DND-41 (cell line): ENCODE measurements at regions not wholly inside any gene's neighbourhood (a gene's known extent, or its start where the extent isn't known, plus 50 kb on each side); places are given as distances from the start of the nearest gene placed in this dataset.
A peak's percentile ranks its signal among the peaks of the same experiment; 100 is the strongest.

ENCODE experiments used
- ATAC-seq: fragments of 200-7000 bp; cut with Tn5 transposase; 3 replicates; pipeline ENCODE4 v1.9.1; 2021; ENCODE audit warnings: low read depth; ENCODE audit not compliant: insufficient read depth
- DNase-seq: peaks from one replicate; pipeline ENCODE4 v3.0.0-alpha.2; 2020
- H2AFZ ChIP-seq: 2 replicates; pipeline ENCODE4 v1.6.0; 2012; ENCODE audit warnings: low read depth, low read length
- H3K27ac ChIP-seq: 2 replicates; pipeline ENCODE4 v1.5.1; 2012; ENCODE audit warnings: low read length, inconsistent platforms
- H3K27me3 ChIP-seq: fragments of 200-600 bp; sonication (generic); 2 replicates; pipeline ENCODE4 v1.6.0; 2012; ENCODE audit warnings: low read length, mild to moderate bottlenecking, inconsistent platforms; ENCODE audit not compliant: insufficient read depth, poor library complexity
- H3K36me3 ChIP-seq: 2 replicates; pipeline ENCODE4 v1.5.1; 2012; ENCODE audit warnings: low read length, inconsistent platforms; ENCODE audit not compliant: insufficient read depth
- H3K4me1 ChIP-seq: 2 replicates; pipeline ENCODE4 v1.5.1; 2012; ENCODE audit warnings: mild to moderate bottlenecking, low read length; ENCODE audit not compliant: insufficient read depth
- H3K4me2 ChIP-seq: 2 replicates; pipeline ENCODE4 v1.6.0; 2012; ENCODE audit warnings: mild to moderate bottlenecking, moderate library complexity, low read length, inconsistent platforms; ENCODE audit not compliant: insufficient read depth
- H3K4me3 ChIP-seq, 2 experiments: fragments of 200-600 bp in 1 of 2; shearing (Covaris generic) in 1 of 2; 2 replicates each; pipeline ENCODE4 v1.5.1; 2012 to 2016; ENCODE audit warnings: inconsistent platforms in 2 of 2, low read length in 2 of 2, mild to moderate bottlenecking in 2 of 2, low read depth in 1 of 2, moderate library complexity in 1 of 2
- H3K79me2 ChIP-seq: 2 replicates; pipeline ENCODE4 v1.6.0; 2012; ENCODE audit warnings: low read length, inconsistent platforms; ENCODE audit not compliant: insufficient read depth
- H3K9ac ChIP-seq: 2 replicates; pipeline ENCODE4 v1.6.0; 2012; ENCODE audit warnings: low read depth, mild to moderate bottlenecking, inconsistent platforms, low read length, moderate library complexity
- H3K9me3 ChIP-seq: 2 replicates; pipeline ENCODE4 v1.5.1; 2012; ENCODE audit warnings: low read length, moderate library complexity, mild to moderate bottlenecking, inconsistent platforms; ENCODE audit not compliant: insufficient read depth, severe bottlenecking
- H4K20me1 ChIP-seq: 2 replicates; pipeline ENCODE4 v1.6.0; 2012; ENCODE audit warnings: low read length; ENCODE audit not compliant: insufficient read depth
- EZH2 ChIP-seq: IDR thresholded peaks from 3 replicates; pipeline ENCODE4 v1.6.1; 2012; ENCODE audit warnings: borderline replicate concordance, low read depth, mild to moderate bottlenecking, moderate library complexity, low read length, inconsistent platforms; ENCODE audit not compliant: severe bottlenecking
- TF ChIP-seq, protein P1 (sequence below): IDR thresholded peaks from 2 replicates; pipeline ENCODE4 v1.5.1; 2012; ENCODE audit warnings: borderline replicate concordance, low read length, moderate library complexity, mild to moderate bottlenecking; ENCODE audit not compliant: poor library complexity, severe bottlenecking; ENCODE audit errors: extremely low read depth

DNA sequence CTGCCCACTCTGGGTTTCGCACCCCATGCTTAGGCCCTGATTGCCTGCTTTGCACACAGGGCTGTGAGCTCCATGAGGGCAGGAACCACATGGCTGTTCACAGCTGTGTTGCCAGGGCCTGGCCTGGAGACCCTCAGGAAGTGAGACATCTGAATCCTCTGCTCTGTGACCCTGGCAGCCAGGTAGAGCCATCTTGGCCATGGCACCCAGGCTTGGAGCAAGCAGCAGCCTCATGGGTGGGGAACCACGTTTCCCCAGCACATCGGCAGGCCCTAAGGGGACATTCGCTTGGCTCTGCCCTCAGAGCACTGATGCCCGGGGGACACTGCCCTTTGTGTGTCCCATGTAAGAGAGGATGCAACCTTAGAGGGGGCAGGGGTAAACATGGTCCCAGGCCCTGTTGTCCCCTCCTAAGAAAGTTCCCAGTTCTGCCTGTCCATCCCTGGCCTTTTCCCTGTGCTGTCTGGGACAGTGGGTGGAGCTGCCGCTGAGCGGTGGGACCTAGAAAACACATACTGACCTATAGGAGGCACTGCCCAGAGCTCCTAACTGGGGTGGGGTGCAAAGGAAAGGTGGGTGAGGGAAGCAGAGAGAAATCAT, 144.1 kb upstream of the IER5L start:
- H3K4me1 ChIP-seq, result peaks cover 13% of the 10 kb centered on the region
- H3K27me3 ChIP-seq, result peaks cover 26% of the 10 kb centered on the region
- H2AFZ ChIP-seq, result no peak overlapping the region
- no peaks in the 10 kb centered on the region for H3K9me3 ChIP-seq
- H3K27ac ChIP-seq, result no peak overlapping the region
- DNase-seq (no peak), ATAC-seq (no peak)
- TF ChIP-seq, protein P1, sequence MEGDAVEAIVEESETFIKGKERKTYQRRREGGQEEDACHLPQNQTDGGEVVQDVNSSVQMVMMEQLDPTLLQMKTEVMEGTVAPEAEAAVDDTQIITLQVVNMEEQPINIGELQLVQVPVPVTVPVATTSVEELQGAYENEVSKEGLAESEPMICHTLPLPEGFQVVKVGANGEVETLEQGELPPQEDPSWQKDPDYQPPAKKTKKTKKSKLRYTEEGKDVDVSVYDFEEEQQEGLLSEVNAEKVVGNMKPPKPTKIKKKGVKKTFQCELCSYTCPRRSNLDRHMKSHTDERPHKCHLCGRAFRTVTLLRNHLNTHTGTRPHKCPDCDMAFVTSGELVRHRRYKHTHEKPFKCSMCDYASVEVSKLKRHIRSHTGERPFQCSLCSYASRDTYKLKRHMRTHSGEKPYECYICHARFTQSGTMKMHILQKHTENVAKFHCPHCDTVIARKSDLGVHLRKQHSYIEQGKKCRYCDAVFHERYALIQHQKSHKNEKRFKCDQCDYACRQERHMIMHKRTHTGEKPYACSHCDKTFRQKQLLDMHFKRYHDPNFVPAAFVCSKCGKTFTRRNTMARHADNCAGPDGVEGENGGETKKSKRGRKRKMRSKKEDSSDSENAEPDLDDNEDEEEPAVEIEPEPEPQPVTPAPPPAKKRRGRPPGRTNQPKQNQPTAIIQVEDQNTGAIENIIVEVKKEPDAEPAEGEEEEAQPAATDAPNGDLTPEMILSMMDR, result no peak
- no peak for TF ChIP-seq EZH2
- H3K4me2 ChIP-seq, result no peak overlapping the region
- no peak overlapping the region for H3K4me3 ChIP-seq
- no peaks in the 10 kb centered on the region for H3K36me3 ChIP-seq
- H3K79me2 ChIP-seq, result no peaks in the 10 kb centered on the region
- H3K9ac ChIP-seq, result no peak overlapping the region
- H4K20me1 ChIP-seq, result no peaks in the 10 kb centered on the region

DNA sequence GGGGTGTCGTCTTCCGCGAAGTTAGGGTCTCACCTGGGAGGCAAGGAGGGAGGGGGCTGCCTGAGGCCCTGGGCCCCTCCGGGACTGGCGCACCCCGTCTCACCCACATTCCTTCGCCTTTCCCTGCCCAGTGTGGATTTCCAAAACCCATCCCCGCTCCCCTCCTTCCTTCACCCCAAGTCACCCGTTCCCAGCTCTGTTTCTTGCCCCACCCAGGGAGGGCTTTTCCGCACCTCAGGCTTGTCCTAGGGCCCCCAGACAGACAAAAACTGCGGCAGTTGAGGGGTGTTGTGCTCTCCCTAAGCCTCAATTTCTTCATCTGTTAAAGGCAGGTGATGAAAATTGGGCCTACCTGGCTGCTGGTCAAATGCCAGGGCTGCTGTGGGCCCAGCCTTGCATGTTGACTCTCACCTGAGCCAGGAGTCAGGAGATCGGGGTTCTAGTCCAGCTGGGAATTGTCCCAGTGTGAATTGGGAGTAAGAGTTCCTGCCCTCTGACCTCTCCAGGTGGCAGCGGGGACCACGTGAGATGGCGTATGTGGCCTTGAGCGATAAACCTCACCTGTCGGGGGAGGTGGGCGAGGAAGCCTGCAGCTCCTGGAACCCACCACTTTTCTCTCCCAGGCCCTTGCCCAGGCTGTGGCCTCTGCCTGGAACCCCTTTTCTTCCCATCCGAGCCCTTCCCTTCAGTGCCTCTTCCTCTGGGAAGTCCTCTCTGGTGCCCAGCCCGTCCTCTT, 143.4 kb upstream of the IER5L start:
- Histone ChIP-seq H2AFZ (no peak overlapping the region), H3K4me1 (peaks cover 13% of the 10 kb centered on the region), H3K4me2 (0 out of 2 replicates have a peak overlapping the region, but pooled peaks have one; percentile 34), H3K4me3 (no peak overlapping the region), H4K20me1 (no peaks in the 10 kb centered on the region), H3K36me3 (no peaks in the 10 kb centered on the region), H3K9me3 (no peaks in the 10 kb centered on the region), H3K9ac (no peak overlapping the region), H3K27me3 (peaks cover 26% of the 10 kb centered on the region), H3K79me2 (no peaks in the 10 kb centered on the region), H3K27ac (no peak overlapping the region)
- TF ChIP-seq EZH2, result no peak
- TF ChIP-seq, protein P1, result no peak
- ATAC-seq (no peak), DNase-seq (no peak)

DNA sequence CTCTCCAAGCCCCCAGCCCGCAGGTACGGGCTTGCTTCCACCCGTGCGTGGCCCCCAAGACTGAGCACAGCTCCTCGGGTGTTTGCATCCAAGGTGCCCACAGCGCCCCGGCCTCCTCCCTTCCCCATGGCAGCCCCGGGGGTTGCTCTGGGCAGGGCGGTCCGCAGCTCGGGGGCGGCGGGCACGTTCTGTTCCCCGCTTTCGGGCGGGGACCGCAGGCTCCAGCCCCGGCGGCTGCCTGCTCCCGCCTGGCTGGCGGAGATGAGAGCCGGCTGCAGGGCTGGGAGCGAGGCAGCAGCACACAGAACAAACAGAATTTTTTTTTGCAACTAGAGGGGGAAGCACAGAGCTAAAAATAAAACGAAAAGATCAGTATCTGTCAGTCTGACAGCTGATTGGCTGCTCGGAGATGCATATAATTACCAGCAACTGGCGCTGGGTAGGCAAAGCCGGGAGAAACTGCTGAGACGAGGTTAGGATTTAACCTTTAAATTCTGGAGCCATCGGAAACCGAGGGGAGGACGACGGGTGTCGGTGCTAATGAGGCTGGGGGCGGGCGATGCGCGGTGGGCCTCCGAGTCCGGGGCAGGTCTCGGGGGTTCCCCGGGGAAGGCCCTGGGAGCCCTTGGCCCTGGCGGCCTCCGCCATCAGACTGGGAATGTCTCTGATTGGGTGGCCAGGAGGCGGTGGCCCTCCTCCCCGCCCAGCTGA, 142.7 kb upstream of the IER5L start:
- ATAC-seq (peak; percentile 95), DNase-seq (peak; percentile 66)
- Histone ChIP-seq H3K36me3 (no peaks in the 10 kb centered on the region), H2AFZ (no peak overlapping the region), H3K27me3 (peaks cover 26% of the 10 kb centered on the region), H3K9ac (no peak overlapping the region), H3K4me1 (peaks cover 13% of the 10 kb centered on the region), H3K27ac (no peak overlapping the region), H3K79me2 (no peaks in the 10 kb centered on the region), H4K20me1 (no peaks in the 10 kb centered on the region), H3K4me3 (no peak overlapping the region), H3K4me2 (peak overlapping the region; percentile 34), H3K9me3 (no peaks in the 10 kb centered on the region)
- TF ChIP-seq EZH2, result peak; percentile 78
- TF ChIP-seq, protein P1, result peak; percentile 38
